Upper lobe of right lung (tissue), 1 donor: ENCODE measurements at regions not wholly inside any gene's neighbourhood (a gene's known extent, or its start where the extent isn't known, plus 50 kb on each side); places are given as distances from the start of the nearest gene placed in this dataset.

Experiments used
- ATAC-seq: fragments of 200-7000 bp; cut with Tn5 transposase; one replicate; pipeline ENCODE4 v1.9.1; 2020; ENCODE audit warnings: mild to moderate bottlenecking, moderate library complexity
- DNase-seq: peaks from one replicate; pipeline ENCODE4 v3.0.0-alpha.2; 2020
- H3K27ac ChIP-seq: fragments of 200-600 bp; one replicate; pipeline ENCODE4 v1.8.0; 2022
- H3K27me3 ChIP-seq: fragments of 200-600 bp; one replicate; pipeline ENCODE4 v1.8.0; 2022; ENCODE audit warnings: mild to moderate bottlenecking
- H3K36me3 ChIP-seq: fragments of 200-600 bp; one replicate; pipeline ENCODE4 v1.8.0; 2022
- H3K4me1 ChIP-seq: fragments of 200-600 bp; one replicate; pipeline ENCODE4 v1.8.0; 2022
- H3K4me3 ChIP-seq: fragments of 200-600 bp; one replicate; pipeline ENCODE4 v1.8.0; 2022; ENCODE audit warnings: mild to moderate bottlenecking
- H3K9me3 ChIP-seq: fragments of 200-600 bp; one replicate; pipeline ENCODE4 v1.8.0; 2022
- intact Hi-C: fragments of 100-400 bp; cut with DNase I; formaldehyde crosslinking; loops from one replicate; pipeline ENCODE4 v1.11.0; 2022
- TF ChIP-seq, protein P1 (sequence below): fragments of 200-600 bp; IDR thresholded peaks from one replicate; pipeline ENCODE4 v1.8.0; 2022; ENCODE audit warnings: antibody characterized with exemption
- donor health status: DM: no; HTN: yes; CAD: no; lungs with severe emphysema.

DNA sequence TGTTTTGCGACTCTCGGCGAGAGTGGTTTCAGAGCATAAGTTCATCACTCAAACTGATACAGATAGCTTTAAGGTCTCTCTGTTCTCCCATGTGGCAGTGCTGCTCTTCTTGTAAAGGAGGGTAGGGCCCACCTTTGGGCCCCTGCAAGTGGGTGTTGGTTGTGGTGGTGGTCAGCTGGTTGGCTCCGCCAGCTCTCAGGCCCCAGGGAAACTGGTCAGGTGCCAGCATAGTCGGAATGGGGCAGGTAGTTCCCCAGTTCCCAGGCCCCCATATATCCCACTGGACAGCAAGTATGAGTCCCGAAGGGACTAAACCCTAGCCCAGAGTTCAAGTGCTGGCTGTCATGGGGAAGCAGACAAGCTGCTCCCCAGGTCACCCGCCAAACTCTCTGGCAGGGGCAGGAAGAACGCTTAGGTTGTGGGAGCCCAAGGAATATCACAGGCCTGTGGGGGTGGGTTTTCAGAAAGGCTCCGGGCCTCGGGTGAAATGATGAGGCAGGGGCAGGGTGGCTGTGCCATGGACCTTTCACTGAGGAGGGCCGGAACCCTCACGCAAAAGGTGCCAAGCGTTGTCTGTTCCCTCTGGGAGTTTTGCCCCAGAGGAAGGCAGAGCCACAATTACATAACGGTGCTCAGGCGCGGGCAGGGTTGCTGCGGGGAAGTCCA, 185.1 kb downstream of the EFHB start:
- Histone ChIP-seq H3K9me3 (no peaks in the 10 kb centered on the region), H3K4me3 (no peak overlapping the region), H3K4me1 (no peaks in the 10 kb centered on the region), H3K36me3 (no peaks in the 10 kb centered on the region), H3K27ac (no peak overlapping the region), H3K27me3 (no peaks in the 10 kb centered on the region)
- TF ChIP-seq, protein P1, sequence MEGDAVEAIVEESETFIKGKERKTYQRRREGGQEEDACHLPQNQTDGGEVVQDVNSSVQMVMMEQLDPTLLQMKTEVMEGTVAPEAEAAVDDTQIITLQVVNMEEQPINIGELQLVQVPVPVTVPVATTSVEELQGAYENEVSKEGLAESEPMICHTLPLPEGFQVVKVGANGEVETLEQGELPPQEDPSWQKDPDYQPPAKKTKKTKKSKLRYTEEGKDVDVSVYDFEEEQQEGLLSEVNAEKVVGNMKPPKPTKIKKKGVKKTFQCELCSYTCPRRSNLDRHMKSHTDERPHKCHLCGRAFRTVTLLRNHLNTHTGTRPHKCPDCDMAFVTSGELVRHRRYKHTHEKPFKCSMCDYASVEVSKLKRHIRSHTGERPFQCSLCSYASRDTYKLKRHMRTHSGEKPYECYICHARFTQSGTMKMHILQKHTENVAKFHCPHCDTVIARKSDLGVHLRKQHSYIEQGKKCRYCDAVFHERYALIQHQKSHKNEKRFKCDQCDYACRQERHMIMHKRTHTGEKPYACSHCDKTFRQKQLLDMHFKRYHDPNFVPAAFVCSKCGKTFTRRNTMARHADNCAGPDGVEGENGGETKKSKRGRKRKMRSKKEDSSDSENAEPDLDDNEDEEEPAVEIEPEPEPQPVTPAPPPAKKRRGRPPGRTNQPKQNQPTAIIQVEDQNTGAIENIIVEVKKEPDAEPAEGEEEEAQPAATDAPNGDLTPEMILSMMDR = no peak
- ATAC-seq = no peak
- intact Hi-C loops = no loop called here
- DNase-seq = no peak

DNA sequence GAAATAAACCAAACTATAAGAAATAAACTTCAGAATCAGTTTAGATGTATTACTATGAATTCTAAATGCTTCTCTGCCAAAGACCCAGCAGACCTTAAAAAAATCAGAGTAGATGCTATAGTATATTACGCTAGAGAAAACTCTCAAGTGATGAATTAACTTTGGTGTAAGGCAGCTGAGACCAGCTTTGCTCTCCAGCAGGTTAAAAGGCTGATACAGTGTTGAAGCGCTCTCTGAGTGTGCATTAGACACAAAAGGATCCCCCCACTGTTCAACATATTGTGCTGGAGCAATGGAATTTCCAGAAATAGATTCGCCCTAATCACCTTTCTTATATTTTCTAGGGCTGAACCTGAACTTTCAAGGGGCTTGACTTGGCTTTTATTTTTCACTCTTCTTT, 190.0 kb downstream of the EFHB start:
- Histone ChIP-seq H3K4me3 (no peak overlapping the region), H3K9me3 (no peaks in the 10 kb centered on the region), H3K4me1 (no peaks in the 10 kb centered on the region), H3K27me3 (no peaks in the 10 kb centered on the region), H3K36me3 (no peaks in the 10 kb centered on the region), H3K27ac (no peak overlapping the region)
- no peak for ATAC-seq
- no peak for DNase-seq
- TF ChIP-seq, protein P1 = no peak
- intact Hi-C loops = no loop called here

DNA sequence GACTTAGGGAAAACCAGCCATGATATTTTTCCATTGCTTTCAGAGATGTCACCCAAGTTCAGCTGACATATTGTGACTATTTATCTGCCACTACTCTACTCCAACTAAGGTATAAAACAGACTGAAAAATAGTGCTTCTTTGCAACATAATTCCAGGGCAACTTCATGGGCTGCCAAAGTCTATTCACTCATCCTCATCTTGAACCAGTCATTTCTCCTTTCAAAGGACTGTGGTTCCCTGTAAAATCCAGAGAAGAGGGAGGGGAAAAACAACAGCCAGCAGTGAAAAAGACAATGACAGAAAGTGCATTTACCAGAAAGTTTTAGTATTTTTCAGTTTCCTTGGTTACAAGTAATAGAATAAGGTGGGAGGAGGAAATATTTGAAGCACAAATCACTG, 191.1 kb downstream of the EFHB start:
- TF ChIP-seq, protein P1 = no peak
- Histone ChIP-seq H3K27me3 (no peaks in the 10 kb centered on the region), H3K9me3 (no peaks in the 10 kb centered on the region), H3K36me3 (no peaks in the 10 kb centered on the region), H3K4me1 (no peaks in the 10 kb centered on the region), H3K27ac (no peak overlapping the region), H3K4me3 (no peak overlapping the region)
- ATAC-seq (no peak), DNase-seq (no peak)
- intact Hi-C loops = no loop called here

DNA sequence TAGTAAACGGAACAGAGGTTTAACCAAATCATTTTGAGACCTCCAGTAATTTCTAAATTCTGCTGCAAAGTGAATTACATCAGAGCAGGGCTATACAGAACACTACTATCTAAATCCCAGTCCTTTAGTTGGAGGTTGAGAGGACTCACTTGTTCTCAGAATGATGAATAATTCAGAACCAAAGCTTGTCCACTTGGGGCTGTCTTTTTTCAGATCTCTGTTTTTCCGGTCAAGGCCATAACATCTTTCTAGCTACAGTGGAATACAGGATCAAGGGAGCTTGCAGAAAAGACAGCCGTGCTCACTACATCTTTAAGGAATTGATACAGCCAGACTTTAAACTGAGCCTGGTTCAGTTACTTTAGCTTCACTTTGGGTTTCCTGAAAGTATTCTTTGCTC, 194.5 kb downstream of the EFHB start:
- Histone ChIP-seq H3K9me3 (no peaks in the 10 kb centered on the region), H3K27me3 (no peaks in the 10 kb centered on the region), H3K27ac (no peak overlapping the region), H3K36me3 (no peaks in the 10 kb centered on the region), H3K4me3 (no peak overlapping the region), H3K4me1 (no peaks in the 10 kb centered on the region)
- TF ChIP-seq, protein P1 = no peak
- DNase-seq (no peak), ATAC-seq (no peak)
- intact Hi-C loops = no loop called here

DNA sequence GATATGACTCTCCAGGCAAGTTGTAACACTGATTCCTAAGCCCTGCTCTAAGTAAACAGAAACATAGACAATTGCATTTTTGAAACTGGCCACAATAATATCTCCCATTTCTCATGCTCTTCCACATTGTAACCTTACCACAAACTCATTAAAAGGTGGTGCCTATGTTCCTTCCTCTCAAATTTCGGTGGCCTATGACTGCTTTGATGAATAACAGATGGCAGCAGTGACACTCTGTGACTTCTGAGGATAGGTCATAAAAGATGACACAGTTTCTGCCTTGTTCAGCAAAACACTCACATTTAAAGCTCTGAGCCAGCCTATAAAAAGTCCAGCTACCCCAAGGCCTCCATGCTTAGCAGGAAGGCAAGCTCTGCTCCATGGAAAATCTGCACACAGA, 195.2 kb downstream of the EFHB start:
- Histone ChIP-seq H3K27ac (no peak overlapping the region), H3K27me3 (no peaks in the 10 kb centered on the region), H3K9me3 (no peaks in the 10 kb centered on the region), H3K36me3 (no peaks in the 10 kb centered on the region), H3K4me3 (no peak overlapping the region), H3K4me1 (no peaks in the 10 kb centered on the region)
- DNase-seq = no peak
- TF ChIP-seq, protein P1 = no peak
- intact Hi-C loops = no loop called here
- no peak for ATAC-seq

DNA sequence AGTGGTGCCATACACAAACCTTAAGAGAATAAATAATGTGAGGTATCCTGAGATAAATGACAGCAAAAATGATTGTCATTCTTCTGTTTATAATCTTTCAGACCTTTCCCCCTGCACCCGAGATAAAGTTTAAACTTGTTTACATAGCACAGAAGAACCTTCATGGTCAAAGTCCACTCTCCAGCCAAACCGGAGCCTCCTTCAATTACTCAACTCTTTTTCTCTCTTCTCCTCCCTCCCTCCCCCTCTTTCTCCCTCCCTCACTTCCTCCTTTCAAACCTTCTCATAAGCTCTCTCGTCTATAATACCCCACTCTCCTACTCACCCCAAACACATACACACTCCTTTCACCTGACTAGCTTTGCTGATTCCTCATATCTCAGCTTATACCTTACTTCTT, 198.9 kb downstream of the EFHB start:
- H3K27ac ChIP-seq = no peak overlapping the region
- no peaks in the 10 kb centered on the region for H3K27me3 ChIP-seq
- ATAC-seq (no peak), DNase-seq (no peak)
- no peaks in the 10 kb centered on the region for H3K36me3 ChIP-seq
- no peaks in the 10 kb centered on the region for H3K9me3 ChIP-seq
- TF ChIP-seq, protein P1 = no peak
- intact Hi-C loops = no loop called here
- no peaks in the 10 kb centered on the region for H3K4me1 ChIP-seq
- H3K4me3 ChIP-seq = no peak overlapping the region
